ENCODE measurements at regions not wholly inside any gene's neighbourhood (a gene's known extent, or its start where the extent isn't known, plus 50 kb on each side); places are given as distances from the start of the nearest gene placed in this dataset.
"Not testable (repeated sequence)": the region's sequence is repeated elsewhere in the genome, so short reads cannot be mapped to it uniquely, and the experiment has no call there.

GRCh38 chr5:56656846-56657726, 158.3 kb upstream of the MAP3K1 start:
- no peak for DNase-seq

- no peak for DNase-seq
These were observed 163.5 kb upstream of the MAP3K1 start for GRCh38 chr5:56651893-56652292.

- no peak for DNase-seq
These were observed 165.0 kb upstream of the MAP3K1 start for GRCh38 chr5:56650386-56650785.

GRCh38 chr5:56649569-56649968, 165.8 kb upstream of the MAP3K1 start:
- DNase-seq, result no peak

DNA sequence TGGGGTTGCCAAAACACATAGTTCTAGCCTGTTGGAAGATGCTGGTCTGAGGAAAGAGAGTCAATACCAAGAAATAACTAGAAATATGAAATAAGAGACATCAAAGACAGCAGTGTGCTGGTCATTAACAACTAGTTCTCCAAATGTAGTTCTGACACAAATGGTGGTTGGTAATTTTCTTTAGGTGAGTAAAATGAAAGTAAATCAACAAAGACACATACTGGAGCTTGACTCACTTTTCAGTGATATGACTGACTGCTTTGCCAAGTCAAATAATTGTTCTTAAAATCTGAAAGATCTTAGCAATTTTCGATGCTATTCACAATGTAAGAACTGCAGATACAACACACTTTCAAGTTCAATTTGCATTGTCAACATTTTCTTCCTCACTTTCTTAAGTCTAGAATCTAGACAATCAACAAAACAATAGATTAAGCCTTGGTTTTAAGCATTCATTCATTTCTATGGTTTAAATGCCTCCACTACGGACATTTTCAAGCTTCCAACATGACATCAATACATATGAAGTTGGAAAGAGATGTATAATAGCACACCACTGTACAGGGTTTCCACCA, 166.8 kb upstream of the MAP3K1 start:
- no peak for DNase-seq

- no peak for DNase-seq
These were observed 168.1 kb upstream of the MAP3K1 start for GRCh38 chr5:56647099-56647850.

DNA sequence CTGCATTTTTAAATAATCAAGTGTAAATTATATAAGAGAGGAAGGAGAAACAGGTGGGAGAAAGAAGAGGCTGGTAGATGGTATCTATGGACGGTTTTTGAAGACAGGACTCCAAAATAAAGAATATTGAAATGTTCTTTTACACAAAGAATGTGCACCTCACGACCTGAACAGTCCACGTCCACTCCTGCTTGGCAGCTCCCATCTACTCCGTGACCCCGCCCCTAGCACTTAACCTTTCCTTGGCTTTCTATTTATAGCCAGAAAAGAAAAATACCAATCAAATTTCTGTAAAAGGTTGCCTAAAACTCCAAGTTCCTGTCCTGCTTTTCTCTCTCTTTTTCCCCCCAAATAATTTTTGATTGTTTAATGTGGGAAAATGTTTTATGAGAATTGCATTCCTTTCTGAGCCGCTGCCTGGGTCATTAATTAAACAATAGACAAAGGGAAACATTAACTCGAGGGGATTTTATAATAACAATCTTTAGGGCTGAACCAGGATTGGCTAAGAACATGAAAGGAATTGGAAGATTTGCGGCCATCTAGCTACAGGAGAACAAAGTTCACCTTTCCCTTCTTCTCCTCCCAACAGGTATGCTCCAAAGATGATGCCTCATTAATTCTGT, 173.6 kb upstream of the MAP3K1 start:
- DNase-seq, result no peak

GRCh38 chr5:56640763-56641406, 174.5 kb upstream of the MAP3K1 start:
- no peak for DNase-seq

DNA sequence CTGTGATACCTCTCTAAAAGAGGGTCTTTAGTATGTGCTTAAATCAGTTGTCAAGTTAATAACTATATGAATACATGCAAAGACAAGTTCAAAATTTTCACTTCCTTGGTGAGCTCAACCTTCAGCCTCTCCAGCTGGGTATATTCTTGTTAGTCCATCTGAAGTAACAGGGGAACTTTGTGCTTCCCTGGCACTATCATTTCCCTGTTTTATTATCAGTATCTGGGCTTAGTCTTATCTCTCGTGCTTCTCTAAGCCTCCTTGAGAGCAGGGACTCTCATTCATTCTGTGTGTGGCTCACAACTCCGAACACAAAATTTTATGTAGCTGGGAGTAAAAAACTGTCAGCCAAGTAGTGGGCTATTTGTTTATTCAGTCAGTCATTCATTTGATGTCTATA, 175.9 kb upstream of the MAP3K1 start:
- no peak for DNase-seq

GRCh38 chr5:56638768-56639238, 176.5 kb upstream of the MAP3K1 start:
- no peak for DNase-seq

- DNase-seq, result no peak
These were observed 177.2 kb upstream of the MAP3K1 start for GRCh38 chr5:56638061-56638621.

DNA sequence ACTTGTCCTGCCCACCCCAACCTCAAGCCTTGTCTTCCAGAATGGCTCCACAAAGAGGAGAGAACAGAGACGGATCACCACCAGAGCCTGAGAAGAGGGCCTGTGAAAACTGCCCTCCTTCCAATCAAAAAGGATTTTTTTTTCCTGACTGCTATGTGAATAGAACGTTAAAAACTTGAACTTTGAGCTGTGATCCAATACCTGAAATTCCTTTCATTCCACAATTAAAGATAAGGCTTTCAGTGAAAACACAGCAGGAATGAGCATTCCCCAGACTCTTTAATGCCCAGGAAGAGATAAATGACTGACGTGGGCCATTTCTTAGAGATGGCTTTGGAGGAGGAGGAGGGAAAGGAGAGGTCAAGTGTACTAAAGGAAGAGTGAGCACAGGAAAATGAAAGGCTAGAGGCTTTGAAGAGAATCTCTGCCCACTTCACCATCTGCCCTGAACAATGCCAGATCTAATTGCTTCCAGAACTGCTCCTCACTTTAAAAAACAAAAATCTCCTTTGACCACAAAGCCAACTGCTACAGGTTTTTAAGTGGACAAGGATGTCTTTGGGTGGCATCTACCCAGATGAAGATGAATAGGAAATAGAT, 177.9 kb upstream of the MAP3K1 start:
- DNase-seq, result no peak

GRCh38 chr5:56633950-56634349, 181.4 kb upstream of the MAP3K1 start:
- no peak for DNase-seq

DNA sequence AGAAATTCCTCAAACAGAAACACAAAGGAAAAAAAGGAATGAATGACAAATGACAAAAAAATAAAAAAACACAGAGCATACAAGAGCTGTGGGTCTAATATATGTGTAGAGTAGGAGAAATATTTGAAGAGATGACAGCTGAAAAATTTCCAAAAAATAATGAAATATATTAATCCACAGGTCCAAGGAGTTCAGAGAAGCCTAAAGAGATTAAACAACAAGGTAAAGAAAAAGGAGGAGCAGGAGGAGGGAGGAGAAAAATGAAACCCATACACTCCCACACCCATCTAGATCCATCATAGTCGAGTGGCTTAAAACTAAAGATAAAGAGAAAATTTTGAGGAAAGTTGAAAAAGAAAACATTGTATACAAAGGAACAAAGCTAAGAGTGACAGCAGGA, 182.4 kb upstream of the MAP3K1 start:
- DNase-seq, result no peak

GRCh38 chr5:56632199-56632598, 183.2 kb upstream of the MAP3K1 start:
- no peak for DNase-seq

GRCh38 chr5:56631719-56632118, 183.6 kb upstream of the MAP3K1 start:
- DNase-seq, result no peak

DNA sequence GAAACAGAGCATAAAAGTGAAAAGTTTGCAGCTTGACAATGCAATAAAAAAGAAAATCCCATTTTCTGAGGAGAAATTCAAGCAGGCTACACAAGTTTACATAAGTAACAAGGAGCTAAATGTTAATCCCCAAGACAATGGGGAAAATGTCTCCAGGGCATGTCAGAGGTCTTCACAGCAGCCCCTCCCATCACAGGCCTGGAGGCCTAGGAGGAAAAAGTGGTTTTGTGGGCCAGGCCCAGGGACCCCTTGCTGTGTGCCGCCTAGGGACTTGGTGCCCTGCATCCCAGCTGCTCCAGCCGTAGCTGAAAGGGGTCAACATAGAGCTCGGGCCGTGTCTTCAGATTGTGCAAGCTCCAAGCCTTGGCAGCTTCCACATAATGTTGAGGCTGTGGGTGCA, 186.7 kb upstream of the MAP3K1 start:
- DNase-seq, result not testable (repeated sequence)

DNA sequence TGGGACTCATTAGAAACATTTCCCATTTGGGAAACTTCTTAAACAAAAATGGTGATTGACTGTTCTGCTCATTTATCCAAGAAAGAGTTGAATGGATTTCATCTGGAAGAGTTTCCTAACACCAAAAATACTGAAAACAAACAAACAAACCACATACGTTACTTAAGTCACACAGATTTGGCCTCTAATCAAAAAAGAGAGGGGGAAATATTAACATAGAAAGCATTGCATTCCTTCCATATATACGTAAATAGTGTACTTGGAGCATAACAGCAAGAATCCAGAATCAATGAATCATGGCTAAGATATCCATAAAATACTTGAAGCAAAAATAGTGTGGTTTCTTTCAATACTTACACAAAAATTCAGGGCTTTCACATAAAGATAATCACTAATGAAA, 189.8 kb upstream of the MAP3K1 start:
- DNase-seq, result no peak

GRCh38 chr5:56624751-56625150, 190.6 kb upstream of the MAP3K1 start:
- no peak for DNase-seq

- no peak for DNase-seq
These were observed 193.2 kb upstream of the MAP3K1 start for GRCh38 chr5:56622141-56622540.

- DNase-seq, result no peak
These were observed 194.3 kb upstream of the MAP3K1 start for GRCh38 chr5:56620903-56621677.

All from effector CD8-positive, alpha-beta T cell (primary cell).